ENCODE measurements at regions not wholly inside any gene's neighbourhood (a gene's known extent, or its start where the extent isn't known, plus 50 kb on each side); places are given as distances from the start of the nearest gene placed in this dataset.

GRCh38 chr2:176960736-176961520 lies 251.7 kb upstream of the HNRNPA3 start:
- TF ChIP-seq FOXM1 (IDR thresholded peaks at IDR 0.05; ENCODE audit: borderline replicate concordance, low read depth) (no peak), USF1 (IDR thresholded peaks at IDR 0.05) (0 out of 2 replicates have a peak, but pooled peaks have one; percentile 15), CEBPB (IDR thresholded peaks at IDR 0.05) (no peak)

GRCh38 chr2:176961775-176962619 lies 250.6 kb upstream of the HNRNPA3 start:
- TF ChIP-seq USF1 (IDR thresholded peaks at IDR 0.05) = no peak

- TF ChIP-seq ZBTB7A (IDR thresholded peaks at IDR 0.05; ENCODE audit: low read depth) = no peak
- TF ChIP-seq EP300 (IDR thresholded peaks at IDR 0.05; ENCODE audit: borderline replicate concordance) = no peak
- no peak for TF ChIP-seq USF1 (IDR thresholded peaks at IDR 0.05)
- TF ChIP-seq RAD21 (IDR thresholded peaks at IDR 0.05; ENCODE audit: low read depth) = no peak
- TF ChIP-seq MAX (IDR thresholded peaks at IDR 0.05) = no peak
- no peak for TF ChIP-seq TEAD4 (IDR thresholded peaks at IDR 0.05)
- TF ChIP-seq YY1 (IDR thresholded peaks at IDR 0.05; ENCODE audit: low read depth) = no peak
- no peak for TF ChIP-seq CEBPB (IDR thresholded peaks at IDR 0.05)
- no peak for TF ChIP-seq FOXM1 (IDR thresholded peaks at IDR 0.05; ENCODE audit: borderline replicate concordance, low read depth)
- TF ChIP-seq TAF1 (IDR thresholded peaks at IDR 0.05; ENCODE audit: low read depth) = no peak
- TF ChIP-seq EGR1 (IDR thresholded peaks at IDR 0.05) = no peak
- no peak for TF ChIP-seq NFIC (IDR thresholded peaks at IDR 0.05)
- TF ChIP-seq CREB1 (IDR thresholded peaks at IDR 0.05; ENCODE audit: low read depth) = no peak
- TF ChIP-seq REST (IDR thresholded peaks at IDR 0.05; ENCODE audit: low read depth) = no peak
- no peak for TF ChIP-seq TCF12 (IDR thresholded peaks at IDR 0.05; ENCODE audit: low read depth)
Observed at GRCh38 chr2:176963568-176964287, 248.9 kb upstream of the HNRNPA3 start.

DNA sequence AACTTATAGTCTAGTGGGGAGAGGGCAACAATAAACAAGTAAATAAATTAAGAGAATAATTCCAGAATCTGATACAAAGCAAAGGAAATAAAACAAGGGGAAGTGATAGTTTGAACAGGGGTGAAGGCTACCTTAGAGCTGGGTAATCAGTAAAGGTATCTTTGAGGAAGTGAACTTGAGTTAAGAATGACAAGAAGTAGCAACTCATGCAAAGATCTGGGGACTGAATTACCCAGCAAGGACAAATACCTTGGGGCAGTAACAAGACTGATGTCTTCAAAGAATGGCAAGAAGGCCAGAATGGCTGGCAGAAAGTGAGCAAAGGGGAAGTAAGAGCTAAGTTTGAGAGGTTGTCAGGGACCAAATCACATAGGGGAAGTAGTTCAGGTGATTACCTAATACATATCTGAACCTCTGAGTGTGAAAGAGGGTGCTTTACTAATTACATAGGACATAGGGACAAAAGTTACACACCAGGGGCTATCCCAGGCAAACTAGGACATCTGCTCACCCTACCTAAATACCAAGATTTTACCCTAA lies 244.6 kb upstream of the HNRNPA3 start:
- no peak for TF ChIP-seq TAF1 (IDR thresholded peaks at IDR 0.05; ENCODE audit: low read depth)
- TF ChIP-seq REST (IDR thresholded peaks at IDR 0.05; ENCODE audit: low read depth) = no peak
- TF ChIP-seq EP300 (IDR thresholded peaks at IDR 0.05; ENCODE audit: borderline replicate concordance) = no peak
- no peak for TF ChIP-seq TCF12 (IDR thresholded peaks at IDR 0.05; ENCODE audit: low read depth)
- no peak for TF ChIP-seq TEAD4 (IDR thresholded peaks at IDR 0.05)

- TF ChIP-seq CEBPB (IDR thresholded peaks at IDR 0.05) (no peak), REST (IDR thresholded peaks at IDR 0.05; ENCODE audit: low read depth) (no peak), EGR1 (IDR thresholded peaks at IDR 0.05) (no peak), NFIC (IDR thresholded peaks at IDR 0.05) (no peak), RAD21 (IDR thresholded peaks at IDR 0.05; ENCODE audit: low read depth) (no peak), TEAD4 (IDR thresholded peaks at IDR 0.05) (no peak), USF1 (IDR thresholded peaks at IDR 0.05) (no peak), FOXM1 (IDR thresholded peaks at IDR 0.05; ENCODE audit: borderline replicate concordance, low read depth) (no peak), MAX (IDR thresholded peaks at IDR 0.05) (no peak), ZBTB7A (IDR thresholded peaks at IDR 0.05; ENCODE audit: low read depth) (no peak), CREB1 (IDR thresholded peaks at IDR 0.05; ENCODE audit: low read depth) (no peak)
Observed at GRCh38 chr2:176969642-176970359, 242.8 kb upstream of the HNRNPA3 start.
